Keratinocyte (primary cell): ENCODE measurements at regions not wholly inside any gene's neighbourhood (a gene's known extent, or its start where the extent isn't known, plus 50 kb on each side); places are given as distances from the start of the nearest gene placed in this dataset.

Experiments used
- DNase-seq: peaks from one replicate; pipeline ENCODE4 v3.0.0-alpha.2; 2011; ENCODE audit warnings: low read depth, missing footprints, low spot score
- FAIRE-seq: peaks from 2 replicates; lab custom pipeline; 2011; peaks lifted over from hg19 to GRCh38; lab: Jason Lieb, UNC
- H2AFZ ChIP-seq: 2 replicates; pipeline ENCODE4 v1.6.0; 2012; ENCODE audit warnings: low read length, control low read depth, inconsistent platforms; ENCODE audit not compliant: control insufficient read depth
- H3K27ac ChIP-seq: 2 replicates; pipeline ENCODE4 v1.5.1; 2011; ENCODE audit warnings: low read length; ENCODE audit not compliant: control insufficient read depth, insufficient read depth
- H3K27me3 ChIP-seq: 3 replicates; pipeline ENCODE4 v1.6.0; 2011; ENCODE audit warnings: low read length; ENCODE audit not compliant: control insufficient read depth, insufficient read depth; ENCODE audit errors: extremely low read depth
- H3K36me3 ChIP-seq, 2 experiments: 2 replicates in 1 of 2; 3 replicates in 1 of 2; pipeline ENCODE4 v1.5.1; 2011; ENCODE audit warnings: low read length in 2 of 2, mild to moderate bottlenecking in 1 of 2; ENCODE audit not compliant: control insufficient read depth in 2 of 2, insufficient read depth in 2 of 2; ENCODE audit errors: extremely low read depth in 1 of 2
- H3K4me1 ChIP-seq: 3 replicates; pipeline ENCODE4 v1.5.1; 2011; ENCODE audit warnings: low read length; ENCODE audit not compliant: control insufficient read depth, insufficient read depth; ENCODE audit errors: extremely low read depth
- H3K4me2 ChIP-seq: 3 replicates; pipeline ENCODE4 v1.6.0; 2011; ENCODE audit warnings: low read depth, low read length; ENCODE audit not compliant: control insufficient read depth, insufficient read depth; ENCODE audit errors: extremely low read depth
- H3K4me3 ChIP-seq, 3 experiments: fragments of 200-600 bp in 1 of 3; sonication (generic) in 1 of 3; 2 replicates in 2 of 3; 3 replicates in 1 of 3; pipeline ENCODE4 v1.5.1; 2011 to 2016; ENCODE audit warnings: low read length in 3 of 3, mild to moderate bottlenecking in 3 of 3, control low read depth in 2 of 3, inconsistent platforms in 1 of 3, low read depth in 1 of 3, mixed read lengths in 1 of 3, mixed run types in 1 of 3, moderate library complexity in 1 of 3; ENCODE audit not compliant: control insufficient read depth in 2 of 3, insufficient read depth in 2 of 3; ENCODE audit errors: extremely low read depth in 1 of 3
- H3K79me2 ChIP-seq: 2 replicates; pipeline ENCODE4 v1.6.0; 2012; ENCODE audit warnings: low read length; ENCODE audit not compliant: control insufficient read depth, insufficient read depth
- H3K9ac ChIP-seq: 3 replicates; pipeline ENCODE4 v1.6.0; 2011; ENCODE audit warnings: low read length; ENCODE audit not compliant: control insufficient read depth, insufficient read depth; ENCODE audit errors: extremely low read depth
- H3K9me1 ChIP-seq: 3 replicates; pipeline ENCODE4 v1.6.0; 2011; ENCODE audit warnings: low read length; ENCODE audit not compliant: control insufficient read depth, insufficient read depth; ENCODE audit errors: extremely low read depth
- H3K9me3 ChIP-seq: 2 replicates; pipeline ENCODE4 v1.5.1; 2012; ENCODE audit warnings: low read depth, low read length; ENCODE audit not compliant: control insufficient read depth
- H4K20me1 ChIP-seq: 3 replicates; pipeline ENCODE4 v1.6.0; 2011; ENCODE audit warnings: low read length; ENCODE audit not compliant: control insufficient read depth, insufficient read depth; ENCODE audit errors: extremely low read depth
- CTCF ChIP-seq, 3 experiments: IDR thresholded peaks in 1 of 3; conservative IDR thresholded peaks in 1 of 3; optimal IDR thresholded peaks in 1 of 3; 2 replicates in 2 of 3; 3 replicates in 1 of 3; pipeline versions ENCODE3 to v1.5.1; 2011; ENCODE audit warnings: low read length in 3 of 3, mild to moderate bottlenecking in 3 of 3, moderate library complexity in 2 of 3, control low read depth in 1 of 3, inconsistent platforms in 1 of 3; ENCODE audit not compliant: insufficient read depth in 2 of 3; ENCODE audit errors: extremely low read depth in 1 of 3
- EZH2 ChIP-seq: IDR thresholded peaks from one replicate; pipeline ENCODE4 v1.6.1; 2012; ENCODE audit warnings: inconsistent platforms, mild to moderate bottlenecking, low read length, moderate library complexity
- dilution Hi-C: fragments of 300-500 bp; cut with MboI; formaldehyde crosslinking; loops from one replicate; pipeline ENCODE4 v1.7.0; 2020; ENCODE audit warnings: low sequenced_read_pairs; ENCODE audit not compliant: extremely low pct_ligation_motif_present

GRCh38 chr22:49658902-49659280, 168.8 kb downstream of the BRD1 start:
- Histone ChIP-seq H2AFZ (no peak overlapping the region), H3K79me2 (no peaks in the 10 kb centered on the region), H3K9ac (no peak overlapping the region), H3K36me3 (no peaks in the 10 kb centered on the region), H3K4me1 (no peaks in the 10 kb centered on the region), H3K4me2 (no peak overlapping the region), H3K27ac (no peak overlapping the region), H4K20me1 (no peaks in the 10 kb centered on the region), H3K9me3 (peaks cover 7% of the 10 kb centered on the region), H3K27me3 (no peaks in the 10 kb centered on the region), H3K9me1 (no peaks in the 10 kb centered on the region), H3K4me3 (no peak overlapping the region)
- no peak for FAIRE-seq
- TF ChIP-seq CTCF (optimal IDR thresholded peaks at IDR 0.05 in 1 of 3, IDR thresholded peaks at IDR 0.05 in 1 of 3, conservative IDR thresholded peaks at IDR 0.05 in 1 of 3; ENCODE audit: extremely low read depth in 1 of 3, insufficient read depth in 2 of 3, low read length in 3 of 3): no peak
- no peak for TF ChIP-seq EZH2
- dilution Hi-C loops: no loop called here
- DNase-seq: no peak

- Histone ChIP-seq H3K4me2 (no peak overlapping the region), H3K9me1 (no peaks in the 10 kb centered on the region), H3K9me3 (peaks cover 6% of the 10 kb centered on the region), H3K4me1 (no peaks in the 10 kb centered on the region), H3K79me2 (no peaks in the 10 kb centered on the region), H3K36me3 (no peaks in the 10 kb centered on the region), H3K9ac (no peak overlapping the region), H4K20me1 (no peaks in the 10 kb centered on the region), H3K27ac (no peak overlapping the region), H3K4me3 (no peak overlapping the region), H3K27me3 (no peaks in the 10 kb centered on the region), H2AFZ (no peak overlapping the region)
- DNase-seq (no peak), FAIRE-seq (no peak)
- dilution Hi-C loops: no loop called here
- no peak for TF ChIP-seq CTCF (optimal IDR thresholded peaks at IDR 0.05 in 1 of 3, IDR thresholded peaks at IDR 0.05 in 1 of 3, conservative IDR thresholded peaks at IDR 0.05 in 1 of 3; ENCODE audit: extremely low read depth in 1 of 3, insufficient read depth in 2 of 3, low read length in 3 of 3)
- no peak for TF ChIP-seq EZH2
Observed at GRCh38 chr22:49657974-49658590, 169.6 kb downstream of the BRD1 start.
